Left lung (tissue), 4 donors: ENCODE measurements at regions not wholly inside any gene's neighbourhood (a gene's known extent, or its start where the extent isn't known, plus 50 kb on each side); places are given as distances from the start of the nearest gene placed in this dataset.
"Not testable (repeated sequence)": the region's sequence is repeated elsewhere in the genome, so short reads cannot be mapped to it uniquely, and the experiment has no call there.

Experiments used
- ATAC-seq: fragments of 200-7000 bp; cut with Tn5 transposase; one replicate; pipeline ENCODE4 v1.9.1; 2020; ENCODE audit warnings: moderate library complexity
- DNase-seq, 4 donors: peaks; one replicate each; pipeline ENCODE4 v3.0.0-alpha.2; 2013 to 2020
- H3K27ac ChIP-seq, 2 donors: fragments of 200-600 bp; sonication (generic) in 1 of 2; one replicate each; pipeline versions ENCODE4 v1.5.0 to v1.8.0; 2020 to 2021
- H3K27me3 ChIP-seq, 2 donors: fragments of 200-600 bp; sonication (generic) in 1 of 2; one replicate each; pipeline versions ENCODE4 v1.5.0 to v1.8.0; 2020 to 2021
- H3K36me3 ChIP-seq, 2 donors: fragments of 200-600 bp; sonication (generic) in 1 of 2; one replicate each; pipeline versions ENCODE4 v1.5.0 to v1.8.0; 2020 to 2021
- H3K4me1 ChIP-seq, 2 donors: fragments of 200-600 bp; one replicate each; pipeline ENCODE4 v1.8.0; 2021
- H3K4me3 ChIP-seq, 2 donors: fragments of 200-600 bp; sonication (generic) in 1 of 2; one replicate each; pipeline versions ENCODE4 v1.5.0 to v1.8.0; 2020 to 2021; ENCODE audit warnings: mild to moderate bottlenecking in 1 of 2
- H3K9me3 ChIP-seq, 2 donors: fragments of 200-600 bp; sonication (generic) in 1 of 2; one replicate each; pipeline versions ENCODE4 v1.5.0 to v1.8.0; 2020 to 2021
- intact Hi-C, 2 donors: fragments of 100-400 bp; cut with DNase I; formaldehyde crosslinking; loops; one replicate each; pipeline versions ENCODE4 v1.11.2 to v1.14.2; 2022
- TF ChIP-seq, protein P1 (sequence below), 2 donors: fragments of 200-600 bp; sonication (generic) in 1 of 2; IDR thresholded peaks; one replicate each; pipeline versions ENCODE4 v1.5.0 to v1.8.0; 2021; ENCODE audit warnings: antibody characterized with exemption in 2 of 2
- donor health status: DM: no; HTN: yes; CAD: no.
- donor health status: DM: no; HTN: no; CAD: no.

DNA sequence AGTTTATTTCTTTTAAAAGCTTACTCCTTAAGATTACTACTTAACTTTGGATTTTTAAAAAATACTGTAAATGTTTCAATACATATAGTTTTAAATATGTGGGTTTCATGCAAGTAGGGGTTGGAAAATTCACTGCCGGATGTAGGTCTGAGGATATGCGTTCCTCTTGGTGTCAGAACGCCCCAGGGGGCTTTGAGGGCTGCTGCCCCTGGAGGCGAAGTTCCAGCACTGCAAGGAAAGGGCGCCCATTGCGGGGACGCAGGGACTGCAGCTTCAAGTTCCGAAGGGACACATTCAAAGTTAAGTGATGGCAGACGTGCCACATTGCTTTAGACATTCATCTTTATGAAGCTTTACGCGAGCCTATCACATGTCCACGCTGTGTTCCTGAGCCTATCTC is 152.9 kb downstream of the SOD2 start:
- no peaks in the 10 kb centered on the region for H3K9me3 ChIP-seq
- no peaks in the 10 kb centered on the region for H3K27me3 ChIP-seq
- DNase-seq (no peak), ATAC-seq (no peak)
- H3K4me3 ChIP-seq = no peak overlapping the region
- intact Hi-C loops = no loop called here
- TF ChIP-seq, protein P1, sequence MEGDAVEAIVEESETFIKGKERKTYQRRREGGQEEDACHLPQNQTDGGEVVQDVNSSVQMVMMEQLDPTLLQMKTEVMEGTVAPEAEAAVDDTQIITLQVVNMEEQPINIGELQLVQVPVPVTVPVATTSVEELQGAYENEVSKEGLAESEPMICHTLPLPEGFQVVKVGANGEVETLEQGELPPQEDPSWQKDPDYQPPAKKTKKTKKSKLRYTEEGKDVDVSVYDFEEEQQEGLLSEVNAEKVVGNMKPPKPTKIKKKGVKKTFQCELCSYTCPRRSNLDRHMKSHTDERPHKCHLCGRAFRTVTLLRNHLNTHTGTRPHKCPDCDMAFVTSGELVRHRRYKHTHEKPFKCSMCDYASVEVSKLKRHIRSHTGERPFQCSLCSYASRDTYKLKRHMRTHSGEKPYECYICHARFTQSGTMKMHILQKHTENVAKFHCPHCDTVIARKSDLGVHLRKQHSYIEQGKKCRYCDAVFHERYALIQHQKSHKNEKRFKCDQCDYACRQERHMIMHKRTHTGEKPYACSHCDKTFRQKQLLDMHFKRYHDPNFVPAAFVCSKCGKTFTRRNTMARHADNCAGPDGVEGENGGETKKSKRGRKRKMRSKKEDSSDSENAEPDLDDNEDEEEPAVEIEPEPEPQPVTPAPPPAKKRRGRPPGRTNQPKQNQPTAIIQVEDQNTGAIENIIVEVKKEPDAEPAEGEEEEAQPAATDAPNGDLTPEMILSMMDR (IDR thresholded peaks at IDR 0.05) = no peak
- no peaks in the 10 kb centered on the region for H3K4me1 ChIP-seq
- no peaks in the 10 kb centered on the region for H3K36me3 ChIP-seq
- H3K27ac ChIP-seq = no peak overlapping the region

DNA sequence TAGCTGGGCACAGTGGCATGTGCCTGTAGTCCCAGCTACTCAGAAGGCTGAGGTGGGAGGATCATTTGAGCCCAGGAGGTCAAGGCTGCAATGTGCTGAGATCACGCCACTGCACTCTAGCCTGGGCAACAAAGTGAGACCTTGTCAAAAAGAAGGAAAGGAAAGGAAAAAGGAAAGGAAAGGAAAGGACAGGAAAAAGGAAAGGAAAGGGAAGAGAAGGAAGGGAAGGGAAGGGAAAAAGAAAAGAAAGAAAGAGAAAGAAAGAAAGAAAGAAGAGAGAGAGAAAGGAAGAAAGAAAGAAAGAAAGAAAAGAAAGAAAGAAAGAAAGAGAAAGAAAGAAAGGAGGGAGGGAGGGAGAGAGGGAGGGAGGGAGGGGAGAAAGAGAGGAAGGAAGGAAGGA is 155.0 kb downstream of the SOD2 start:
- ATAC-seq, intact Hi-C loops: not testable (repeated sequence)

DNA sequence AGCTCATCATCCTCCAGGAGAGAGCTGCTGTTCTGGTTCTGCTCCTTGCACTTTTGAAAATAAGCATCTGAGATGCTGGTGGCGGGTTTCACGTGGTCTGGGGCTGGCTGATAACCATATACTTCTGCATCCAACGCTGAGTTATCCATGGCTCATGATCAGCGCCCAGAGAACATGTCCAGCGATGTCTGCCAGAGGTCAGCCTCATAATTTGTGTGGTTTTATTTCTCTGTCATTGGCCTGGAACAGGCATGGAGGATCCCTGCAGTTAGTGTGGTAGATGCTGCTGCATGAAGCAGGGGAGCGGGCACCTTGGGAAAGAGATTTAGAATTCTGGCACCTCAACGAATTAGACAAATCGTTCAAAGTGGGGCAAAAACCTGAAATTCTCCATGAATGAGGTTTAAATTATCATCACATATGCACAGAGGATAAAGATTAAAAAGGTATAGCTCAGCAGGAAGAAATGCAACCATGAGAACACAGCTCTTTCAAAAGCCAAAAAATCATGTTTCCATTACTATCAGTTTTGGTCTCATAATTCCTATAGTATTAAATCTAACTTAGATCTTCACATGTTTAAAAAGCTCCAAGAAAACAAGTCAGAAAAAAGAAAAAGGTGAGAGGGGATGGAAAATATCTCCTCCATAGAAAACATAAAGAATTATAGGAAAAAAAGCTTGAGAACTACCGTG is 157.2 kb downstream of the SOD2 start:
- DNase-seq (no peak), ATAC-seq (no peak)
- Histone ChIP-seq H3K27ac (no peak overlapping the region), H3K4me1 (no peaks in the 10 kb centered on the region), H3K9me3 (no peaks in the 10 kb centered on the region), H3K4me3 (no peak overlapping the region), H3K36me3 (no peaks in the 10 kb centered on the region), H3K27me3 (no peaks in the 10 kb centered on the region)
- TF ChIP-seq, protein P1 (IDR thresholded peaks at IDR 0.05) = no peak
- intact Hi-C loops = no loop called here

More for the DNA sequence above, 155.0 kb downstream of the SOD2 start:
- DNase-seq, H3K4me3 ChIP-seq, H3K4me1 ChIP-seq, H3K27ac ChIP-seq, H3K9me3 ChIP-seq, H3K27me3 ChIP-seq, H3K36me3 ChIP-seq: not testable (repeated sequence)

DNA sequence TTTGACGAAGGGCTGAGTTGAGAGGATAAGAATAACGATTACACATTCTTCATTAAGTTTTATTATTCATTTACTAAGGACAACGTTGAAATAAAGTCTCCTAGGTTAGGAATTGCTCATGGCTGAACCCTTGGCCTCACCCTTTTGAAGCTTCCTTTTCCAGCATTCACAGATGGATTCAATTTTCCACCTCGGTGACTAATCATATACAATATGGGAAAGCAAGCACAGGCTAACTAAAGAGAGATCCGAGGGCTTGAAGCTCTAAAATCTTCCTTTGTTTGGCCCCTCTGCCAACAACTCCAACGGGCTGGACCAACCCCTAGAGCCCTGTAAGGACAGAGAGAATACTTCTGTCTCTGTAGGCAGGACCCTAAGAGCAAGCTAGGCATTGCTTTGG is 159.5 kb downstream of the SOD2 start:
- intact Hi-C loops = no loop called here
- no peaks in the 10 kb centered on the region for H3K36me3 ChIP-seq
- TF ChIP-seq, protein P1 (IDR thresholded peaks at IDR 0.05) = no peak
- no peak overlapping the region for H3K27ac ChIP-seq
- H3K4me1 ChIP-seq = peaks cover 0 to 3% of the 10 kb centered on the region in 2 donors
- DNase-seq = no peak
- ATAC-seq = no peak
- H3K4me3 ChIP-seq = no peak overlapping the region
- H3K9me3 ChIP-seq = no peaks in the 10 kb centered on the region
- H3K27me3 ChIP-seq = no peaks in the 10 kb centered on the region

DNA sequence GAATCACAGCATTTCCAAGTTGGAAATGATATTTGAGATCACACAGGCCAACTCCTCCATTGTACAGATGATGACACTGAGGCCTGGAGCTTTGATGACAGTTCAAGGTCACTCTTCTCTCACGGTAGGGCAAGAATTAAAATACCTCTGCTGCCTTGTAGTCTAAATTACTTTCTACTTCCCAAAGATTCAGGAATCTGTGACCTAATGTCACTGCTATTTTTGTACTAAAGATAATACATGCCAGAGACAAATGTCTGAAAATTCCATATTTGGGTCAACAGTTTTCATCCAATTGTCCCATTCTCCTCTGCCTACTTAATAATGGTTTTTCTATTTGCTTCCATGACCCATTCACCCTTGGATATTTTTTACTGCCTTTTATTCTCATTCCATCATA is 160.0 kb downstream of the SOD2 start:
- DNase-seq = no peak
- H3K4me3 ChIP-seq = no peak overlapping the region
- intact Hi-C loops = no loop called here
- no peaks in the 10 kb centered on the region for H3K9me3 ChIP-seq
- peaks cover 0 to 3% of the 10 kb centered on the region in 2 donors for H3K4me1 ChIP-seq
- ATAC-seq = no peak
- H3K27ac ChIP-seq = no peak overlapping the region
- H3K27me3 ChIP-seq = no peaks in the 10 kb centered on the region
- no peaks in the 10 kb centered on the region for H3K36me3 ChIP-seq
- TF ChIP-seq, protein P1 (IDR thresholded peaks at IDR 0.05) = no peak

DNA sequence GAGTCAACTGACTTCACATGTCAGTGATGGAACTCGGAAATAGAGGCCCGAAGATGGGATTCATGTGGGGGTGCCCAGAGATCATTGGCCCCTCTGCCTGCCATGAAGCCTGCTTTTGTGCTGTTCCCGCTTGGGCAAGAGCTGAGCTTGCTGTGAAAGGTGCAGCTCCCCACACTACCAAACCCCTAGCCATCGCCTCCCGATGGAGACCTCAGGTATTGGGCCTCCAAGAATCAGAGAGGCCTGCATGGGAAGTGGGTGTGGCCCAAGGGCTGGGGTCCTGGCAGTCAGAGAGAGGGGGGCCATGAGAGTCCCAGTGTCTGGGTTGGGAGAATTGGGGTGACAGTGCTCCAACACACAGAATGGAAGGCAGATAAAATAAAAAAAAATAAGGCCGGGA is 160.9 kb downstream of the SOD2 start:
- intact Hi-C loops = no loop called here
- Histone ChIP-seq H3K27me3 (no peaks in the 10 kb centered on the region), H3K4me3 (no peak overlapping the region), H3K4me1 (peaks cover 0 to 3% of the 10 kb centered on the region in 2 donors), H3K36me3 (no peaks in the 10 kb centered on the region), H3K9me3 (no peaks in the 10 kb centered on the region), H3K27ac (no peak overlapping the region)
- ATAC-seq (no peak), DNase-seq (no peak)
- TF ChIP-seq, protein P1 (IDR thresholded peaks at IDR 0.05) = no peak
